ENCODE measurements at regions not wholly inside any gene's neighbourhood (a gene's known extent, or its start where the extent isn't known, plus 50 kb on each side); places are given as distances from the start of the nearest gene placed in this dataset.

GRCh38 chr14:38105106-38105702 is 102.5 kb upstream of the SSTR1 start:
- TF ChIP-seq POLR2A (IDR thresholded peaks at IDR 0.05): no peak
- TF ChIP-seq CTCF (IDR thresholded peaks at IDR 0.05): no peak
- intact Hi-C loops (cut with DNase I): no loop called here
- no peaks in the 10 kb centered on the region for H3K27me3 ChIP-seq
- H3K36me3 ChIP-seq: no peaks in the 10 kb centered on the region
- no peak overlapping the region for H3K27ac ChIP-seq
- no peaks in the 10 kb centered on the region for H3K9me3 ChIP-seq
- H3K4me3 ChIP-seq (replicated peaks in 1 of 3): no peak overlapping the region
- H3K4me1 ChIP-seq: no peaks in the 10 kb centered on the region
- 89 to 90% methylated on average over 7 to 9 of the region's 9 CpGs for WGBS, 2 donors
- DNase-seq: no peak

- no peak for DNase-seq
- 84 to 95% methylated on average over 2 of the region's 2 CpGs for WGBS, 2 donors
- intact Hi-C loops (cut with DNase I): no loop called here
- no peaks in the 10 kb centered on the region for H3K27me3 ChIP-seq
- TF ChIP-seq CTCF (IDR thresholded peaks at IDR 0.05): no peak
- no peak for TF ChIP-seq POLR2A (IDR thresholded peaks at IDR 0.05)
- no peaks in the 10 kb centered on the region for H3K4me1 ChIP-seq
- no peak overlapping the region for H3K27ac ChIP-seq
- no peaks in the 10 kb centered on the region for H3K36me3 ChIP-seq
- H3K9me3 ChIP-seq: no peaks in the 10 kb centered on the region
- no peak overlapping the region for H3K4me3 ChIP-seq (replicated peaks in 1 of 3)
Measured at GRCh38 chr14:38107216-38107631, 100.5 kb upstream of the SSTR1 start.

- Histone ChIP-seq H3K9me3 (no peaks in the 10 kb centered on the region), H3K36me3 (no peaks in the 10 kb centered on the region), H3K4me1 (no peaks in the 10 kb centered on the region), H3K27ac (no peak overlapping the region), H3K4me3 (replicated peaks in 1 of 3) (no peak overlapping the region), H3K27me3 (no peaks in the 10 kb centered on the region)
- 80 to 87% methylated on average over 2 of the region's 2 CpGs for WGBS, 2 donors
- no peak for DNase-seq
- TF ChIP-seq POLR2A (IDR thresholded peaks at IDR 0.05) (no peak), CTCF (IDR thresholded peaks at IDR 0.05) (no peak)
- intact Hi-C loops (cut with DNase I): no loop called here
Measured at GRCh38 chr14:38108681-38109080, 99.0 kb upstream of the SSTR1 start.

- DNase-seq: no peak
- 67 to 87% methylated on average over 1 of the region's 1 CpG for WGBS, 2 donors
- no peak overlapping the region for H3K27ac ChIP-seq
- intact Hi-C loops (cut with DNase I): no loop called here
- TF ChIP-seq CTCF (IDR thresholded peaks at IDR 0.05): no peak
- TF ChIP-seq POLR2A (IDR thresholded peaks at IDR 0.05): no peak
- H3K27me3 ChIP-seq: no peaks in the 10 kb centered on the region
- H3K4me1 ChIP-seq: no peaks in the 10 kb centered on the region
- H3K36me3 ChIP-seq: no peaks in the 10 kb centered on the region
- H3K4me3 ChIP-seq (replicated peaks in 1 of 3): no peak overlapping the region
- H3K9me3 ChIP-seq: no peaks in the 10 kb centered on the region
Measured at GRCh38 chr14:38110258-38110657, 97.4 kb upstream of the SSTR1 start.

- Histone ChIP-seq H3K27ac (no peak overlapping the region), H3K27me3 (no peaks in the 10 kb centered on the region), H3K36me3 (no peaks in the 10 kb centered on the region), H3K4me3 (replicated peaks in 1 of 3) (no peak overlapping the region), H3K4me1 (no peaks in the 10 kb centered on the region), H3K9me3 (no peaks in the 10 kb centered on the region)
- no peak for DNase-seq
- 93 to 99% methylated on average over 2 of the region's 2 CpGs for WGBS, 2 donors
- intact Hi-C loops (cut with DNase I): no loop called here
- no peak for TF ChIP-seq POLR2A (IDR thresholded peaks at IDR 0.05)
- no peak for TF ChIP-seq CTCF (IDR thresholded peaks at IDR 0.05)
Measured at GRCh38 chr14:38111046-38111445, 96.7 kb upstream of the SSTR1 start.
